GM18505 (cell line): ENCODE measurements at regions not wholly inside any gene's neighbourhood (a gene's known extent, or its start where the extent isn't known, plus 50 kb on each side); places are given as distances from the start of the nearest gene placed in this dataset.
A peak's percentile ranks its signal among the peaks of the same experiment; 100 is the strongest.

Experiments used
- ATAC-seq: cut with Tn5 transposase; IDR thresholded peaks from one replicate; pipeline ENCODE4 v1.9.1; 2021; ENCODE audit not compliant: unreplicated experiment
- POLR2A ChIP-seq: IDR thresholded peaks from 4 replicates; pipeline ENCODE4 v1.6.1; 2011; ENCODE audit warnings: borderline replicate concordance; ENCODE audit not compliant: insufficient read depth, insufficient read length; ENCODE audit errors: extremely low read depth

DNA sequence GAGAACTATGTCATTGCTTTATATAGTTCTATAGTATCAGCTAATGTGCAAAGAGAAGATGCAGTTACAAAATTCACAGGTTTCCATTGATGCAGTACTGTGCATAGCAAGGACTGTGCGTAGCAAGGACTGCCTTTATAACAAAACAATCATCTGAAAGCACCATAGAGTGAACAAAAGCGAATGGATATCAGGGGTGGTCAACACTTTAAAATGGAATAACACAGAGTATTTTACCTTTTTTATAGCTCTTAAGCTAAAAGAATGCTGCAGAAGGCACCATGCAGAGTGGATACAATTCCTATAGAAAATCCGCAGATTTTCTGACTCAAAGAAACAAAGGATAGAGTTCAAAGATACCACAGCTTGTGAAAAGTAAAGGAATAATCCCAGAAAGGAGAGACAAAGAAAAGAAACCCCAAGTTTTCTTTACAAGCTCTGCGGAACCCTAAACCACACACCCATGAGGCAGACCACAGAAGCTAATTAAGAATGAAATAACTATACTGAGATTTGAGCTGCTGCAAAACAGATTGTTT is 229.9 kb upstream of the DTNA start:
- TF ChIP-seq POLR2A = no peak
- ATAC-seq = no peak

DNA sequence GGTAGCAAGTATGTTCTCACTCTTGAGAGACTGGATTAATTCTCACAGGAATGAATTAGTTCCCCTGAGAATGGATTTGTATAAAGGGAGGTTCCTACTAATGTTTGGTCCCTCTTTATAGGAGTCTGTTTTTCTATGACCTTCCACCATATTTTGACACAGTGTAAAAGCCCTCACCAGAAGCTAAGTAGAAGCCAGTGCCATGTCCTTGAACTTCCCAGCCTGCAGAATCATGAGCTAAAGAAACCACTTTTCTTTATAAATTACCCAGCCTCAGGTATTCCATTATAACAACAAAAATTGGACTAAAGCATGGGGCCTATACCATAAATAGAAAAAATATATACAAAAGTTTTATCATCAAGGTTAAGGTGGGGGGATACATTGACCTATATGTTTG is 227.9 kb upstream of the DTNA start:
- ATAC-seq = no peak
- TF ChIP-seq POLR2A = no peak

DNA sequence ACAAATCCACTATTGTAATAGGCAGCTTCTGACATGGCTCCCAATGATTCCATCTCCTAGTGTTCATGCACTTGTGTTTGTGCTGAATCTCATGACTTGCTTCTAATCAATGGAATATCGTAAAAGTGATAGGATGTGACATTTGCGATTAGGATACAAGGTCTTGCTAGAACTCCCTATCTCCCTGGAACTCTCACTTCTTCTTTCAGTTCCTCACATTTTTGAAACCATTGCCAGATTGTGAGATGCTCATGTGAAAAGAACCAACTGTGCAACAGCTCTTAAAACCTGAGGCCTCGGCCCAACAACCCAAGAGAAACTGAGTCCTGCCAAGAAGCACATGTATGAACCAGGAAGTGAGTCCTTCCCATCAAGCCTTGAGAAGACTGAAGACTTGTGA is 226.9 kb upstream of the DTNA start:
- ATAC-seq = no peak

DNA sequence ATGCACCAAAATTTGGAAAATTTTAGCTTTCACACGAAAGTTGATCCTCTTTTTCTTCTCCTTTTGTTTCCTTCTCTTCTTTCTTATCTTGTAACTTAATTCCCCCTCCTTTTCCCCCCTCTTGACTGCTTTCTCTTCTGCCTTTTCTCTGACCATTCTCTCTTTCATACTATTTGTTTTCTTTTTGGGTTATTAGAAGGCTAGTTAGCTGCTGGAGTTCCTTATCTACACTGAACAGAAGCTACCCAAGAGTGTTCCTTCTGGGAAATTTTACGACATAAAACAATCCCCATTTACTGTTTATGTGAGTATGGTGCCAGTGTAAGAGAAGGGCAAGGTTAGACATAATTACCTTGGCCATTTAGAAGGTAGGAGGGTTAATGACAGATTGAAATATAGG is 218.4 kb upstream of the DTNA start:
- no peak for ATAC-seq
- TF ChIP-seq POLR2A = no peak

More for the DNA sequence above, 226.9 kb upstream of the DTNA start:
- no peak for TF ChIP-seq POLR2A

DNA sequence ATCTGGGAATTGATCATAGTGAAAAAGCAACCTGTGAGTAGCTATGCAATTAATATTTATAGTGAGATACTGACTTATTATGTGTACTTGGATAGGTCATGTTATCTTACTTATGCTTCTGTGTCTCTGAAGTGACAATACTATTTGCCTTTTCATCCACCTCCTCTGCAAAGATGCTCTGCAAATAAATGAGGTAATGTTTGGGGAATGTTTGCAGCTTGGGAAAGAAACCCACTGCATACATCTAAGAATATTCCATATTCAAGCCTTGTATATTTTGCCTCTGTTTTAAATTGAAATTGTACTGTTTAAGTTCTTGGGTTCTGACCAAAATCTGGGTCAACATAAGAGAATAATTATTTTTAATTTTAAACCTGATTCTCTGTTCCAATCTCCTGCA is 217.4 kb upstream of the DTNA start:
- TF ChIP-seq POLR2A = no peak
- no peak for ATAC-seq

DNA sequence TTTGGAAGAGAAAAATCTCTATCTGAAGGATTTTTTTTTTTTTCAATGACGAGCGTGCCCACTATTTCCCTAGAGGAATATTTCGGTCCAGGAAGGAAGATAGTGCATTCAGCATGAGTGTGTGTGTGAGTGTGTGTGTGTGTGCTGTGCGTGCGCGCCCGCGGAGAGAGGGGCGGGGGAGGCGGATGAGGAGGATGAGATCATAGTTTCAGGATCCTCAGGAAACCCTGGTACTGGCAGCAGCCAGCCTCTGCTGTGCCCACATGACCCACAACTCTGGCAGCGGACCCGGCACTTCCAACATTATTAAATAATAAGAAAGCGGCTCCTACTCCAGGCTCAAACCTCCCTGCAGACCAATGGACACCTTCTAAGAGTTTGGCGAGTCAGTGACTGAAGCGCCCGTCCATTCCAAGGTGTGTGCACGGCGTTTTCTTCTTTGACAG is 217.0 kb upstream of the DTNA start:
- peak; percentile 80 for ATAC-seq
- no peak for TF ChIP-seq POLR2A

DNA sequence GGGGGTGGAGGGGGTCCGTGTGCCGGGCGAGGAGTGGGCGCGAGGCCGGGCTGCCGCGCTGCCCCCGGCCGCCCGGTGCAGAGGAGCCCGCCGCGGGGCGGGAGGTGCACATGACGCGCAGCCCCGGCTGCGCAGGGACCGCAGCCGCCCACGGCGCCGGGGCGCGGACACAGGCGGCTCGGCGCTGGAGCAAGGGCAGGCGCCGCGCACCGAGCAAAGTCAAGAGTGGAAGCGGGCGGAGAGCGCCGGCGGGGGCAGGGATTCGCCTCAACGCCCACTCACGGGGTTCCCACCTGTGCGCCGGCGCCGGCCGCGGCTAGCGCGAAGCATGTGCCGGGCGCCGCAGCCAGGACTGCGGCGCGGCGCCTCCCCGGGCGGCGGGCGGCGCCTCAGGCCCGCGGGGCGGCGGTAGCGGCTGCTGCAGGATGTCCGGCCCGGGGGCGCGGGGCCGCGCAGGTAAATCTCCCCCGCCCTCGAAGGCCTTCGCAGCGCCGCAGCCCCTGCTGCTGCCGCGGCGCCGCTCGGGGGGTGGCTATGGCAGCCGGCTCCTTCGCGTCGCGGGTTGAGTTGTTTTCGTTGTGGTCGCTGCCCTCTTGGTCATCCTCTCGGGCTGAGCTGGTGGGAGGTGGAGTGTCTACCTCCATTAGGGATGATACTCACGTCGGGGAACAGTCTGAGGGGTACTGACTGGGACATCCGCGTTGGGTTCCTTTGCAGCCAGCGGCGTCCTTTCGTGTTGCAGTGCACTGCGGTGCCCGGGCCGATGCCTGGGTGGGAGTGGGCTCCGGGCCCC is 216.3 kb upstream of the DTNA start:
- TF ChIP-seq POLR2A = no peak
- ATAC-seq = peak; percentile 77

DNA sequence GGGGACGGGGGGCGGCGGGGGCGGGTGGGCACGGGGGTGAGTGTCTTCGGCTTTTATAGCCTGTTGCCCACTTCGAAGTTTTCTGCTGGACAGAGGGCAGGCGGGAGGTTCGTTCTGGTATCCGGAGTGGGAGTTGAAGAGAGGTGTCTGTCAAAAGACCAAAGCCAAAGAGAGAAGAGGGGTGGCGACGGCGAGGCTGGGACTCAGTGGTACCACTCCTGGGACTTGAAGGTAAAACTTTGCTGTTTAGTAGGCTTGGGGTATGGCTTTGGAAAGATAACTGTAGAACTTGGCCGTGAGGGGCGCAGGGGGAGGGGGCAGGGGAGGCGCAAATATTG is 215.8 kb upstream of the DTNA start:
- no peak for TF ChIP-seq POLR2A
- ATAC-seq = no peak

DNA sequence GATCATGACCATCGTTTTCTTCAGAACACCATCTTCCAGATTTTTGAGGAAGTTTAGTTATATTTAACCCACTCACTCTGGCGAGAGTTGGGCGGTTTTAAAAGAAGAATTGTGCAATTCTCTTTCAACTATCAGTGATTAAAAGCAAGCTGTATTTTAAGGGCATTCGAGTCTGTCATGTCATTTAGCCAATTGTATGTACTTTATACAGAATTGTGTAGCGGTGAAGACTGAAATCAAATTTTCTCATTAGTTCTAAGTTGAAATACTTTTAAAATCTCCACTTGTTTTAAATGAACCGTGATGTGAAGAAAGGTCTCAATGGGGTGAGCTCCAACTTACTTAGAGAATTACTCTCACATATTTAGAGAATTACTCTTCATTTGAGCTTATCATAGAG is 214.6 kb upstream of the DTNA start:
- no peak for ATAC-seq

DNA sequence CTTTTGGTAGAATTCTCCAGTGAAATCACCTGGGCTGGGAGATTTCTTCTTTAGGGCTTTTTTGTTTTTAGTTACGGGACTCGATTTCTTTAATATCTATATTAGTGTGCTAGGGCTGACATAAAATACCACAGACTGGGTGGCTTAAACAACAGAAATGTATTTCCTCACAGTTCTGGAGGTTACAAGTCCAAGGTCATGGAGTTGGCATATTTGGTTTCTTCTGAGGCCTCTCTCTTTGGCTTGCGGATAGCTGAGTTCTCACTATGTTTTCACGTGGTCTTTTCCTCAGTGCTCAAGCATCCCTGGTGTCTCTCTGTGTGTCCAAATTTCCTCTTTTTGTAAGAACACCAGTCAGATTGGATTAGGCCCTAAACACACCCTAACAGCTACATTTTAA is 208.5 kb upstream of the DTNA start:
- ATAC-seq = no peak
- no peak for TF ChIP-seq POLR2A

More for the DNA sequence above, 214.6 kb upstream of the DTNA start:
- TF ChIP-seq POLR2A = no peak

DNA sequence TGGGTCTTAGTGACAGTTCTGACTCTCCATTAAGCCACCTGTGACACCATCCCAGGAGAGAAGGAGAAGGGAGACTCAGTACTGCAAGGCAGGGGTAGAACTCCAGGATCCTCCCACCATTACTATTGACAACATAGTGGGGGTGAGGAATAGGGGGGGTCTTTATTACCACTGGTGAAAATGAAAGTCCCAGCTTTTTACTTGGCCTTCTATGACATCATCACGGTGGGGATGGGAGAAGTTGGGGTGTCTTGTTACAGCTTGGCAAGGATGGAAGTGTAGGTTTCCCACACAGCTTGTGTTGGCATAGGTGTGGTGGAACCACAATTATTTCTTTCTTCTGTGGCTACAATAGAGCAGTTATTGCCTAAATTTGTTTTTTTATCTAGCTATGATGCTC is 203.9 kb upstream of the DTNA start:
- no peak for ATAC-seq
- TF ChIP-seq POLR2A = no peak

DNA sequence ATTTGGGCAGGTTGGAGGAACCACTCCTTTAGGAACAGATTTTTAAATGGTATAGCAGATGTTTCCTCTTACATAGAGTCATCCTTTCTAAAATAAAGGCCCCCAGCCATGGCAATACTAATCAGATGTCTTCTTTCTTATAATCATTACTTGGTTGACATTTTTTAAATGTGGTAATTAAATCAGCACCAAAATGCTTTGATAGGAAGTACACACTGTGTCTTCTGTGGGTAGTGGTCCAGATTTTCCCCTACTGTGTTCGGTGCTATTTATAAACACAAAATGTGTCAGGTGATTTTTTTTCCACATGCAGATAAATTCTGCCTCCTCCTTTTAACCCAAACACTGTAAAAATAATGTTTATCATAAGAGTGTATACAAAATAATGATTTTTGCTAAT is 200.9 kb upstream of the DTNA start:
- TF ChIP-seq POLR2A = no peak

DNA sequence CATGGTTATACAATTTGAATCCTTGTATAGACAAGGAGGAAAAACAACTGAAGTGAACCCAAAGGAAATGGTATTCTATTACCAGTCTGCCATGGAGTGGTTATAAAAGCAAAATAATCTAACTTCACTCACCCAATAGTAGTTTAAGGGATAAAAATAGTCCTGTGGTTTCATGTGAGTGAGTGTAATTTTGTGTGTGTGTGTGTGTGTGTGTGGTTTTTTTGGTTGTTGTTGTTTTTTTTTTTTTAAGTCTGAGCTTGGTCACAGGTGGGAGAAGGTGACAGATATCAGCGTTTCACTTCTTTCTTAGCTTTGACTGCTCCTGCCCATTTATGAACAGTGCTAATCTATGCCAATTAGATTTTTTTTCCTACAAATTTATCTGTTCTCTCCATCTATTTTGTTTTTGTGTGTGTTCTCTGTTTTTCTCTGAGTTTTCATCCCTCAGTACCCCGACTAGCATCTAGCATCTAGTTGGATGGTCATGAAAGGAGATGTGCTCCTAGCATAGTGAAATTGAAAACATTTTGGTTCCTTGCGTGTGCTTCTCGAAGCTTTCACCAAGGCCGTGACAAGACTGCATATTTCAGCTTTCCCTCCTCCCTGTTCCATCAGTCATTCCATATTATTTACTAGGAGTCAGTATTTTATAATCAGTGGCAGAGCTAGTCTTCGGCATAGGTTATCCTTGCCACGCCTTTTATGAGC is 200.1 kb upstream of the DTNA start:
- TF ChIP-seq POLR2A = no peak

More for the DNA sequence above, 200.9 kb upstream of the DTNA start:
- no peak for ATAC-seq

DNA sequence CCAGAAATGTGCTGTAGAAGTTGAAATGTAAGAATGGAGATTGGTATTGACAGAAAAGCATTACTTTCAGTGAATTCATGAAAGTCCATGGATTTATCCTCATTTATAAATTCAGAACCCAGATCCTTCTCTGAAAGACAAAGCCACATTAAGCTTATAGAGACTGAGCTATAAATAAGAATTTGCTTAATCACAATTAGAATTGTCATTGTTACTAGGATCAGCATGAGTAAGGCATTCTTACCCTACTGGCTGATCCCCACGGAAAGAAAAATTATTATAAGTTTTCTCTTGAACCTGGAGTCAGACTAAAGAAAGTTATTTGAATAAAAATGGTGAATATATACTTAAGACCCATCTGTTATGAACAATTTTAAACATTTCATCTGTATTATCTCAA is 199.2 kb upstream of the DTNA start:
- TF ChIP-seq POLR2A = no peak
- no peak for ATAC-seq

More for the DNA sequence above, 200.1 kb upstream of the DTNA start:
- no peak for ATAC-seq
